ENCODE measurements at regions not wholly inside any gene's neighbourhood (a gene's known extent, or its start where the extent isn't known, plus 50 kb on each side); places are given as distances from the start of the nearest gene placed in this dataset.
"Not testable (repeated sequence)": the region's sequence is repeated elsewhere in the genome, so short reads cannot be mapped to it uniquely, and the experiment has no call there.

GRCh38 chr3:34646911-34647460 lies 848.6 kb downstream of the PDCD6IP start:
- no peak for DNase-seq (ENCODE audit: low spot score)

DNA sequence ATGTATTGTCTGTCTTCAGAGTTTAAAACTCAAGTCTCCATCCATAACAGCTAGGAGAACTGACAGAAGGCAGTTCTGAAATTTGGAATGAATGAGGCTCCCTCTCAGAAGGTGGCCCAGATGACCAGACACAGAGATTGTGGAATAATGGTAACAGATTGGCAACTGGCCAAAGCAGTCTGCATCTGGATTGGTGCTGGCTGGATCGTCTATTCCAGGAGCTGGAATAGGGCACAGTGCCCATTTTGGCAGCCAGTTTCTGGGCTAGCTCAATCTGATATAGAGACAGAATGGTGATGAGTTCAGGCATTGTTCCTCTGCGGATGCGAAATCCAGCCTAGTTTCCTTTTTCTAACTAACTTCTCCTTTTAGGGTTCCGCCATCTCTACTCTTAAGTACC lies 851.7 kb downstream of the PDCD6IP start:
- no peak for DNase-seq (ENCODE audit: low spot score)

DNA sequence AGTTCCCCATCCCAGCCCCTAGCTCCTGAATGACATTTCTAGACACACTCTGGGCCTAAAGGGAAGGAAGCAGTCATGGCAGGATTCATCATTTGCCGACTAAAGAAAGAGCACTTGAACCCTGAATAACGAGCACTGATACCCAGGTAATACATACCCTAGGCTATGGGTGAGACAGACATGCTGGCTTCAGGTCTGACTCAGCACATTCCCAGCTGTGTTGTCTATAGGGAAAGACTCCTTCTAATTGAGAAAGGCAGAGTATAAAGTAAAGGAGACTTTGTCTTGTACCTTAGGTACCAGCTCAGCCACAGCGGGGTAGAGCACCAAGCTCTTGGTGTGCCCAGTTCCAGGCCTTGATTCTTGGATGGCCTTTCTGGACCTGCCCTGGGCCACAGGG lies 870.5 kb downstream of the PDCD6IP start:
- DNase-seq (ENCODE audit: low spot score): no peak

DNA sequence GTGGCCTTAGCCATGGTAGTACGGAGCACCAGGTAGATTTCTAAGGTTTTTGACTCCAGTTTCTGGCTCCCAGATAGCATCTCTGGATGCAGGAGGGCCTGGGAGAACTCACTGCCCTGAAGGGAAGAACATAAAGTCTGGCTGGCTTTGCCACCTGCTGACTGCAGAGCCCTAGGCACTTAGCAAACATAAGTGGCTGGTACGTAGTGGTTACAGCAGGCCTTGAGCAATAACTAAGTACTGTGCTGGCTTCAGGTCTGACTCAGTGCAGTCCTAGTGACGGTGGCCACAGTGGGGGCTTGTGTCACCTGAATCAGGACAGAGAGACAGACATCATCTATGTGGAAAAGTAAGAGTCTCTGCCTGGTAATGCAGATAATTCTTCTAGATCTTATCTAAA lies 871.1 kb downstream of the PDCD6IP start:
- DNase-seq (ENCODE audit: low spot score): no peak

GRCh38 chr3:34675383-34676120 lies 877.1 kb downstream of the PDCD6IP start:
- no peak for DNase-seq (ENCODE audit: low spot score)

DNA sequence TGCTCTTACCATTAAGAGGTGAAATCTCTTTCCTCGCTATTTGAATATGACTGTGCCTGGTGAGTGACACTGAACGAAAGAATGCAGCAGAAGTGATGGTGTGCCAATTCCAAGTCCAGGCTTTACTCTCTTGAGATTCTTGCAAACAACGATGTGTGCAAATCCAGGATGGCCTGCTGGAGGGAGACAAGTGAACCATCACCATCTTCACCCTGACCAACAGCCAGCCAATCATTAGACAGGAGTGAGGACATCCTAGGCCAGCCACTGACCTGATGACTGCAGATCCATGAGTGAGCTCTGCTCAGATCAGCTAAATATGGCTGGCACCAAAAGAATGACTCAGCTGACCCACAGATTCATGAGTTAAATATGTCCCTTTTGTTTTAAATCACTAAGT lies 878.0 kb downstream of the PDCD6IP start:
- DNase-seq (ENCODE audit: low spot score): no peak

DNA sequence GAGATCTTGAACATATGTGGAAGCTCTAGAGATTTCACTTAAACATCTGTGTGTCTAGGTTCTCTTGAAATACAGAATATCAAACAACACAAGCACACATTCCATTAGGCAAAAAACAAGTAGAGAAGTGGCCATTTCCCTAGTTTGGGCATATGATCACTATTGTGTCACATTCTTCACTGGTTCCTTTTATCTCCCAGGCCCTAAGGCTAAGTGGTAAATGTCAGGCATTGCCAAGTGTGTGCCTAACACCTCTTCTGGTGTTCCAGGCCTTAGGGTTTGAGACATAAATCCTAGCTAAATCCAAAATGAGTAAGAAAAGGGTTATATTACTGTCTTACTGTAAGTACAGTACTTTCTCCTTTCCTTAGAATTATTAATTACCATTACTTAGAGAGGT lies 880.1 kb downstream of the PDCD6IP start:
- no peak for DNase-seq (ENCODE audit: low spot score)

DNA sequence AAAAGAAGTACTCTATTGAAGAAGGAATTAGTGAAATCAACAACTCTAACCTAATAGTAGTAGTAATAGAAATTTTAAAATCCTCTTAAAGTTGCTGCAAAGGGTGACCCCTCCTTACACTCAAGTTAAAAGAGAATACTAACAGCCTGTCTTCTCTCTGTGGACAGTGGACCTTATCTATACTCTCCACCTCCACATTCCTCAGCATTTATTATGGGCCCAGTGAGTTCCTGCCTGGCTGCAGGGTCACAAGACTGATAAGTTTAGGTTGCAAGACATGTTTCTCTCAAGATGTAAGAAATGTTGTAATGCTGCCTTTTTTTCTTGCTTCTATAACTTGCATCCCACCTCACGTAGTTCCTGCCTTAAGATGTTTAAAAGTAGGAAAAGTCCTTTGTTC lies 880.6 kb downstream of the PDCD6IP start:
- not testable (repeated sequence) for DNase-seq (ENCODE audit: low spot score)

GRCh38 chr3:34683851-34684250 lies 885.4 kb downstream of the PDCD6IP start:
- DNase-seq (ENCODE audit: low spot score): peak; percentile 52

DNA sequence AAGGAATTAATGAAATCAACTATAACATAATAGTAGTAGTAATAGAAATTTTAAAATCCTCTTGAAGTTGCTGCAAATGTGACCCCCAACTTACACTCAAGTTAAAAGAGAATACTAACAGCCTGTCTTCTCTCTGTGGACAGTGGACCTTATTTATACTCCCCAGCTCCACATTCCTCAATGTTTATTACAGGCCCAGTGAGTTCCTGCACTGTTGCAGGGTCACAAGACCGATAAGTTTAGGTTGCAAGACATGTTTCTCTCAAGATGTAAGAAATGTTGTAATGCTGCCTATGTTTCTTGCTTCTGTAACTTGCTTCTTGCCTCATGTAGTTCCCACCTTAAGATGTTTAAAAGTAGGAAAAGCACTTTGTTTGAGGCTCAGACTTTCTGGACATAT lies 888.1 kb downstream of the PDCD6IP start:
- no peak for DNase-seq (ENCODE audit: low spot score)

DNA sequence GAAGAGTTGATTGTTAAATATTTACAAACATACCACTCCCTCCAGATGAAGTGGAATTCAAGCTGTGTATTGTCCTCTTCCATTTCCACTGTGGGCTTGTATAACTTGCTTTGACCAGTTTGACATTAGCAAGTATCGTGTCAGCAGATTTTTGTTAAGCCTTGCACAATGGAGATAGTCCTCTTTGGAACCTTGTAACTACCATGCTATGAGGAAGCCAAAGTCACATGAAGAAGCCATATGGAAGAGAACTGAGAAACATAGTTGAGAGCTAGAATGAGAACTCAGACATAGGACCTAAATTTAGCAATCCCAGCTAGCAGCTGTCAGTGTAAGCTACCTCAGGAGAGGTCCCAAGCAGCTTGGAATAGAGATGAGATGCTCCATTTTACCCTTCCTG lies 889.2 kb downstream of the PDCD6IP start:
- DNase-seq (ENCODE audit: low spot score): no peak

- no peak for DNase-seq (ENCODE audit: low spot score)
Measured at GRCh38 chr3:34696831-34697230, 898.4 kb downstream of the PDCD6IP start.

GRCh38 chr3:34703053-34703452 lies 904.6 kb downstream of the PDCD6IP start:
- no peak for DNase-seq (ENCODE audit: low spot score)

GRCh38 chr3:34724916-34725499 lies 914.3 kb upstream of the ARPP21 start:
- DNase-seq (ENCODE audit: low spot score): no peak

DNA sequence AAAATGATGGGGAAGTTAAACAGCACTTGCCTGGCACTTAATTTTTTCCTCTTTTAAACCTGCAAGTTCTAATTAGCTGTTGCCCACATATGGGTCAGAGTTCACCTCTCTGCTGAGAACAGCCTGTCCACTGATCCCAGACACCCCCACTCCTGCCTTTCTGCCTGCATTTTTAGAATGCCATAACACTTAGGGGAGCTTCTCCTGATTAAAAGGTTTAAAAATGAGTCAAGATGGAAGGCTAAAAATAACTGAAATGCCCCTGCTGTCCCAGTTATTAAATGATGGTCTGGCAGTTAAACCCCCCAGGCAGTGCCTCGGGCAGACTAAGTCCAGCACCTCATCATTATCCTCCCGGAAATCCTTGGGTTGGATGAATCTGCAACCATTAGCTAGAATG lies 913.6 kb upstream of the ARPP21 start:
- no peak for DNase-seq (ENCODE audit: low spot score)

GRCh38 chr3:34727700-34728099 lies 911.6 kb upstream of the ARPP21 start:
- no peak for DNase-seq (ENCODE audit: low spot score)

GRCh38 chr3:34742151-34742550 lies 897.2 kb upstream of the ARPP21 start:
- DNase-seq (ENCODE audit: low spot score): no peak

DNA sequence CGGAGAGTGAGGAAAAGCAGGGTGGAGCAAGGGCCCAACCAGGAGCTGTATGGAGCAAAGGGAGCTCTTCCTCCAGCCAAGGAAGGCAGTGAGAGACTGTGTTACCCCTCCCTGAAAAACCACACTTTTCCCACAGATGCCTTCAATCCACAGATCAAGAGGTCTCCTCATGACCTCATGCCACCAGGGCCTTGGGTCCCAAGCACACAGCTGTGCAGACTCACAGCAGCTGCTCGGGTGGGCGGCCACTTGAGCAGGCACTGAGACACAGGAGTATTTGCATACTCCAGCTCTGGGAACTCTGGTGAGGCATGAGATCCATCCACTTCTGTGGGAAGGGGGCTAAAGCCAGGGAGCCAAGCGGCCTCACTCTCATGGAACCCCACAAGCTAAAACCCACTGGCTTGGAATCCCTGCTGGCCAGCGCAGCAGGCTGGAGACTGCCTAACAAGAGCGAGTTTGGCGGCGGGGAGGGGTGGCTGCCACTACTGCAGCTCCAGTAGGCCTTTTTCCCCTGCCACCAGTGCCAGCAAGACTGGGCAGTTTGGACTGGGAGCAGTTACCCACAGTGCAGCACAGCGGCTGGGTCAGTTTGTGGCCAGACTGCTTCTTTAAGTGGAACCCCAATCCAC lies 880.6 kb upstream of the ARPP21 start:
- DNase-seq (ENCODE audit: low spot score): no peak

DNA sequence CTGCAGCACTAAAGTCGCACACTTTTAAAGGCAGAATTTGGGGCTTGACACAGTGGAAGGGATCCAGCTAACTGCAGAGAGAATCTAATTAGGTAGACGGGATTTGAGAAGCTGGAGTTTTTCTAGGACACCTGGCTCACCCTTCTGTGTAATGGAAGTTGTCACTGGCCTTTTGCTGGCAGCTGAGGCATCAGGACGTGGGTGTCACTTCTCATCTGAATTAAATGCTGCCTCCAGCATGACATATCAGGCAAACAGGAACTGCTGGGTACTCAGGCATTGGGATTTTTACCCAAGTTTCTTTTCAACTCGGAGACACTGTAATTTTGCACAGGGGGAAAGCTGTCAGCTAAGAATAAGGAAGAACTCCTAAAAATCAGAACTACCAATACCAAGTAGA lies 861.9 kb upstream of the ARPP21 start:
- DNase-seq (ENCODE audit: low spot score): no peak

DNA sequence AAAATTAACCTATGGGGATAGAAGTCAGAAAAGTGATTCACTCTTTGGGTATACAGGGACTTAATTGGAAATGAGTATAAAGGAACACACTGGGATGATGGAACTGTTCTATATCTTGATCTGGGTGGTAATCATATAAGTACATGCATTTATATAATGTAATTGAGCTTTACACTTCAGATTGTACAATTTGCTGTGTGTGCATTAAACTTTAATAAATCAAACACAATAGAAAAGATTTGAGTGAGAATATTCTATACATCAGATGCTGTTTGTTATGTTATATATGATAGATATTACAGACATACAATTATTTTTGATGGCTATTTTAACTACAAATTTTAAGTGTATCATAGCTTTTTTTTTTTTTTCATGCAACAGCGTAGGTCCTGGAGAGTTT lies 860.2 kb upstream of the ARPP21 start:
- no peak for DNase-seq (ENCODE audit: low spot score)

DNA sequence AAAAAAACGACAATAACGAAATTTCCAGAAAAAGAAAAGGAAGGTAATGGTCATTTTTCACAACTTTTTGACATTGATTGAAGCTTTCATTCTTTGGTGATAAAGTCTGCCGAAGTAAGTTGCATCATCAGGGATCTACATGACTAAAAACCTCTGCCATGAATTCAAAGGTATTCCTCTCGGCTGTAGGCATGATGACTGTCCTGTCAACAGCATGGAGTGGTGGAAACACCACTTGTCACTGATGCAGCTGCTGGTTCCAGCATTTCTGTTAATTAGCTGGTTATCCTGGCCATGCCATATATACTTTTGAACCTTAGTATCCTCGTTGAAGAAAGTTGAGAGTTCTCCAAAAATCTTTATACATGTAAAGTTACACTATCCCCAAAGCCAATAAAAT lies 859.0 kb upstream of the ARPP21 start:
- no peak for DNase-seq (ENCODE audit: low spot score)

- DNase-seq (ENCODE audit: low spot score): no peak
Measured at GRCh38 chr3:34780973-34781372, 858.4 kb upstream of the ARPP21 start.

DNA sequence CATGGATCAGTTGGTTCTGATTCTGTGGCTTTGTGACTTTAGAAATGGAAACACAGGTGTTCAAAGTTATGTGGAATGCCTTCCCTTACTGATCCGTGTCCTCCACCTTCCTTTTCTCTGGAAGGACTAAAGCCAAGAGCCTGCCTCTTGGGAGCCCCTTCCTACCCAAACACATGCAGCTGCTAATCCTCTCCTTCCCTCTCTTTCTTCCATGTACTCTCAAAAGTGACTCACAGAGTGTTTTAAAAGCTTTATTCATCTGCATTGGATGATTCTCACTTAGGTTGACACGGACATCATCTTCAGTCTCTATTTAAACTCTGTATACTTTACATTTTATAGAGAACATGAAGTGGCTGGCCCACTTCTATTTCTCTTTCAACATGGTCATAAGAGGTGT lies 856.5 kb upstream of the ARPP21 start:
- no peak for DNase-seq (ENCODE audit: low spot score)

Measured in ureter (tissue), 1 donor.